ENCODE measurements at regions not wholly inside any gene's neighbourhood (a gene's known extent, or its start where the extent isn't known, plus 50 kb on each side); places are given as distances from the start of the nearest gene placed in this dataset.
"Not testable (repeated sequence)": the region's sequence is repeated elsewhere in the genome, so short reads cannot be mapped to it uniquely, and the experiment has no call there.

- DNase-seq: no peak
Observed at GRCh38 chr2:236981701-236982485, 103.8 kb upstream of the COPS8 start.

- no peak for DNase-seq
Observed at GRCh38 chr2:236982693-236983455, 102.8 kb upstream of the COPS8 start.

GRCh38 chr2:236984046-236984445, 101.6 kb upstream of the COPS8 start:
- DNase-seq: no peak

GRCh38 chr2:236985761-236986339, 99.8 kb upstream of the COPS8 start:
- no peak for DNase-seq

GRCh38 chr2:236986524-236987330, 99.0 kb upstream of the COPS8 start:
- DNase-seq: no peak

GRCh38 chr2:236988216-236988615, 97.5 kb upstream of the COPS8 start:
- DNase-seq: no peak

GRCh38 chr2:236988690-236989624, 96.7 kb upstream of the COPS8 start:
- no peak for DNase-seq

GRCh38 chr2:236990552-236990951, 95.1 kb upstream of the COPS8 start:
- no peak for DNase-seq

GRCh38 chr2:236991874-236992273, 93.8 kb upstream of the COPS8 start:
- DNase-seq: no peak

GRCh38 chr2:236993286-236993685, 92.4 kb upstream of the COPS8 start:
- no peak for DNase-seq

GRCh38 chr2:236994361-236994760, 91.3 kb upstream of the COPS8 start:
- no peak for DNase-seq

- DNase-seq: no peak
Observed at GRCh38 chr2:236997069-236997715, 88.5 kb upstream of the COPS8 start.

- DNase-seq: no peak
Observed at GRCh38 chr2:236998236-236998635, 87.5 kb upstream of the COPS8 start.

GRCh38 chr2:236998758-236999157, 86.9 kb upstream of the COPS8 start:
- no peak for DNase-seq

- no peak for DNase-seq
Observed at GRCh38 chr2:237000481-237000880, 85.2 kb upstream of the COPS8 start.

- DNase-seq: not testable (repeated sequence)
Observed at GRCh38 chr2:237005341-237005740, 80.3 kb upstream of the COPS8 start.

- DNase-seq: no peak
Observed at GRCh38 chr2:237011206-237011795, 74.4 kb upstream of the COPS8 start.

- DNase-seq: no peak
Observed at GRCh38 chr2:237012004-237012403, 73.7 kb upstream of the COPS8 start.

- DNase-seq: no peak
Observed at GRCh38 chr2:237012577-237013267, 73.0 kb upstream of the COPS8 start.
